Caco-2 (cell line): ENCODE measurements at regions not wholly inside any gene's neighbourhood (a gene's known extent, or its start where the extent isn't known, plus 50 kb on each side); places are given as distances from the start of the nearest gene placed in this dataset.

ENCODE experiments used
- BruUV-seq: library from RNA; stranded (reverse); fragments of 400-500 nt; replicated peaks from 2 replicates; lab custom pipeline; 2021; lab: Mats Ljungman, UMichigan
- CTCF ChIA-PET: fragments of 300-600 bp; sonication (Branson Sonifier 250); formaldehyde crosslinking; loops from one replicate; lab custom pipeline; 2022; ENCODE audit warnings: antibody characterized with exemption; lab: Charles Lee
- POLR2A ChIA-PET: fragments of 300-600 bp; sonication (Branson Sonifier 250); formaldehyde crosslinking; loops from one replicate; lab custom pipeline; 2022; ENCODE audit warnings: antibody characterized with exemption; lab: Charles Lee
- DNase-seq, 2 experiments: peaks; one replicate each; pipeline versions ENCODE4 v3.0.0 to v3.0.0-alpha.2; 2020 to 2022
- H3K27me3 ChIP-seq: replicated peaks from 2 replicates; pipeline ENCODE4 v1.6.0; 2011; ENCODE audit warnings: low read length; ENCODE audit not compliant: control insufficient read depth, insufficient read depth
- H3K36me3 ChIP-seq: 2 replicates; pipeline ENCODE4 v1.5.1; 2011; ENCODE audit warnings: low read length; ENCODE audit not compliant: control insufficient read depth, insufficient read depth
- H3K4me1 ChIP-seq: fragments of 250-450 bp; sonication (Bioruptor Pico); 2 replicates; pipeline ENCODE4 v1.5.1; 2020; ENCODE audit warnings: mild to moderate bottlenecking
- H3K4me3 ChIP-seq: 2 replicates; pipeline ENCODE4 v1.5.1; 2011; ENCODE audit warnings: low read depth, mild to moderate bottlenecking, control low read depth, low read length
- H3K9me3 ChIP-seq: fragments of 250-450 bp; sonication (Bioruptor Pico); 2 replicates; pipeline ENCODE4 v1.5.1; 2020; ENCODE audit warnings: mild to moderate bottlenecking, moderate library complexity
- H3K27ac Mint-ChIP-seq: one replicate; pipeline ENCODE4 v1.8.0; 2022; ENCODE audit warnings: mixed read lengths; ENCODE audit not compliant: unreplicated experiment
- H3K27me3 Mint-ChIP-seq: one replicate; pipeline ENCODE4 v1.8.0; 2022; ENCODE audit warnings: mixed read lengths; ENCODE audit not compliant: insufficient read depth, unreplicated experiment
- H3K36me3 Mint-ChIP-seq: one replicate; pipeline ENCODE4 v1.8.0; 2022; ENCODE audit warnings: mild to moderate bottlenecking, mixed read lengths; ENCODE audit not compliant: insufficient read depth, unreplicated experiment
- H3K4me1 Mint-ChIP-seq: one replicate; pipeline ENCODE4 v1.8.0; 2022; ENCODE audit warnings: low read depth, mixed read lengths; ENCODE audit not compliant: unreplicated experiment
- H3K4me3 Mint-ChIP-seq: one replicate; pipeline ENCODE4 v1.8.0; 2022; ENCODE audit warnings: mild to moderate bottlenecking, moderate library complexity, mixed read lengths; ENCODE audit not compliant: unreplicated experiment
- H3K9me3 Mint-ChIP-seq: one replicate; pipeline ENCODE4 v1.8.0; 2022; ENCODE audit warnings: mixed read lengths; ENCODE audit not compliant: unreplicated experiment
- CTCF ChIP-seq, 2 experiments: fragments of 200-600 bp in 1 of 2; IDR thresholded peaks; 1 replicate in 1 of 2; 2 replicates in 1 of 2; pipeline versions ENCODE4 v1.5.1 to v1.8.0; 2011 to 2022; ENCODE audit warnings: antibody characterized with exemption in 1 of 2, control low read depth in 1 of 2, inconsistent platforms in 1 of 2, low read depth in 1 of 2, low read length in 1 of 2, mild to moderate bottlenecking in 1 of 2, moderate library complexity in 1 of 2; ENCODE audit not compliant: insufficient read depth in 1 of 2, severe bottlenecking in 1 of 2, unreplicated experiment in 1 of 2
- intact Hi-C: fragments of 100-400 bp; cut with micrococcal nuclease; formaldehyde crosslinking; loops from one replicate; pipeline ENCODE4 v1.10.0; 2022; ENCODE audit not compliant: unreplicated experiment

GRCh38 chr5:86671536-86671935 is 53.8 kb downstream of the COX7C start:
- H3K9me3 ChIP-seq, result no peaks in the 10 kb centered on the region
- H3K36me3 Mint-ChIP-seq, result no peaks in the 10 kb centered on the region
- H3K4me3 ChIP-seq, result no peak overlapping the region
- ChIA-PET CTCF (no interaction called here), POLR2A (no interaction called here)
- TF ChIP-seq CTCF (IDR thresholded peaks at IDR 0.05; ENCODE audit: insufficient read depth in 1 of 2, low read depth in 1 of 2, low read length in 1 of 2, severe bottlenecking in 1 of 2, unreplicated experiment in 1 of 2), result no peak
- BruUV-seq, result no TSS peak
- no peak for DNase-seq
- H3K4me1 Mint-ChIP-seq, result no peaks in the 10 kb centered on the region
- no peak overlapping the region for H3K4me3 Mint-ChIP-seq
- H3K36me3 ChIP-seq, result no peaks in the 10 kb centered on the region
- intact Hi-C loops, result no loop called here
- H3K27me3 ChIP-seq, result no peaks in the 10 kb centered on the region
- no peaks in the 10 kb centered on the region for H3K9me3 Mint-ChIP-seq
- no peaks in the 10 kb centered on the region for H3K4me1 ChIP-seq
- H3K27me3 Mint-ChIP-seq, result peaks cover 7% of the 10 kb centered on the region
- H3K27ac Mint-ChIP-seq, result no peak overlapping the region

- intact Hi-C loops, result no loop called here
- Histone ChIP-seq H3K9me3 (no peaks in the 10 kb centered on the region), H3K4me3 (no peak overlapping the region), H3K27me3 (no peaks in the 10 kb centered on the region), H3K4me1 (no peaks in the 10 kb centered on the region), H3K36me3 (no peaks in the 10 kb centered on the region)
- no peaks in the 10 kb centered on the region for H3K36me3 Mint-ChIP-seq
- H3K27ac Mint-ChIP-seq, result no peak overlapping the region
- no TSS peak for BruUV-seq
- ChIA-PET CTCF (no interaction called here), POLR2A (no interaction called here)
- H3K27me3 Mint-ChIP-seq, result peaks cover 3% of the 10 kb centered on the region
- H3K9me3 Mint-ChIP-seq, result no peaks in the 10 kb centered on the region
- no peak for DNase-seq
- no peak overlapping the region for H3K4me3 Mint-ChIP-seq
- no peak for TF ChIP-seq CTCF (IDR thresholded peaks at IDR 0.05; ENCODE audit: insufficient read depth in 1 of 2, low read depth in 1 of 2, low read length in 1 of 2, severe bottlenecking in 1 of 2, unreplicated experiment in 1 of 2)
- H3K4me1 Mint-ChIP-seq, result no peaks in the 10 kb centered on the region
Measured at GRCh38 chr5:86674069-86674468, 56.3 kb downstream of the COX7C start.

- Histone ChIP-seq H3K9me3 (no peaks in the 10 kb centered on the region), H3K4me3 (no peak overlapping the region), H3K36me3 (no peaks in the 10 kb centered on the region), H3K27me3 (no peaks in the 10 kb centered on the region), H3K4me1 (no peaks in the 10 kb centered on the region)
- H3K4me1 Mint-ChIP-seq, result no peaks in the 10 kb centered on the region
- no peak for DNase-seq
- intact Hi-C loops, result loop anchor here (5.0 kb wide), 1 partner anchor 168 kb away; no protein-coding TSS in a partner anchor
- no peak overlapping the region for H3K27ac Mint-ChIP-seq
- no peak overlapping the region for H3K4me3 Mint-ChIP-seq
- no peaks in the 10 kb centered on the region for H3K36me3 Mint-ChIP-seq
- TF ChIP-seq CTCF (IDR thresholded peaks at IDR 0.05; ENCODE audit: insufficient read depth in 1 of 2, low read depth in 1 of 2, low read length in 1 of 2, severe bottlenecking in 1 of 2, unreplicated experiment in 1 of 2), result no peak
- peaks cover 3% of the 10 kb centered on the region for H3K27me3 Mint-ChIP-seq
- no peaks in the 10 kb centered on the region for H3K9me3 Mint-ChIP-seq
- ChIA-PET CTCF (no interaction called here), POLR2A (no interaction called here)
- BruUV-seq, result no TSS peak
Measured at GRCh38 chr5:86675311-86675710, 57.6 kb downstream of the COX7C start.
